ENCODE measurements at regions not wholly inside any gene's neighbourhood (a gene's known extent, or its start where the extent isn't known, plus 50 kb on each side); places are given as distances from the start of the nearest gene placed in this dataset.

DNA sequence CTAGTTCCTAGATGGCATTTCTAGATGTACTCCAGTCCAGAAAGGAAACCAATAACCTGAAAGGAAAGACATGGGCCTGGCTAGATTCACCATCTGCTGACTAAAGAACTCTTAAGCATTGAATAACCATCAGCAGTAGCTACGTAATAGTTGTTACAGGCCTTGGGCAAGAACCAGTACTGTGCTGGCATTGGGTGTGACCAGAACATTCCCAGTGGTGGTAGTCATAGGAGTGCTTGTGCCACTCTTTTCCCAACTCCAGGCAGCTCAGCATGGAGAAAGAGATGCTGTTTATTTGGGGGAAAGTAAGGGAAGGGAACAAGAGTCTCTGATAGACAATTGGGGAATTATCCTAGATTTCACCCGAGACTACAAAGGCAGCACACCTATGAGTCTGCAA, 333.3 kb downstream of the SLC16A7 start:
- no peak for DNase-seq

DNA sequence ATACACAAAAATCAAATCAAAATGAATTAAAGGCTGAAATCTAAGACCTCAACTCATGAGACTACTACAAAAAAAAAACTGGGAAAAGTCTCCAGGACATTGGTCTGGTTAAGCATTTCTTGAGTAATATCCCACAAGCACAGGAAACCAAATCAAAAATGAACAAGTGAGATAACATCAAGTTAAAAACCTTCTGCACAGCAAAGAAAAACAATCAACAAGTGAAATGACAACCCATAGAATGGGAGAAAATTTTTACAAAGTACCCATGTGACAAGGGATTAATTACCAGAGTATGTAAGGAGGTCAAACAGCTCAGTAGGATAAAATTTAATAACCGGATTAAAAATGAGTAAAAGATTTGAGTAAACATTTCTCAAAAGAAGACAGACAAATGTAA, 338.7 kb downstream of the SLC16A7 start:
- no peak for DNase-seq

DNA sequence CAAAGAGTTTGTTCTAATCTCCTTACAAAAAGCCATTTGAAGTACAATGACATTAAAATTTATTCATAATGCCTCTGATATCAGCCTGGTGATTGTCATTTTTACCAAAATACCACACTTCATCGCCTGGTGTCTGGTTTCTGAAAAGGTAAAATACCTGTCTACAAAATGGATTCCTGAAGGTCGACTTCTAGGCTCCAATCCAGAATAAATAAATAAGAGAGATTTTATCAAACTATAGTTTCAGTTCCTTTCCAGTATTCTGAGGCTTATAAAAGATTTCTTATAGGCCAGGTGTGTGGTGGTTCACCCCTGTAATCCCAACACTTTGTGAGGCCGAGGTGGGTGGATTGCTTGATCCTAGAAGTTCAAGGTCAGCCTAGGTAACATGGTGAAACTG, 340.7 kb downstream of the SLC16A7 start:
- no peak for DNase-seq

DNA sequence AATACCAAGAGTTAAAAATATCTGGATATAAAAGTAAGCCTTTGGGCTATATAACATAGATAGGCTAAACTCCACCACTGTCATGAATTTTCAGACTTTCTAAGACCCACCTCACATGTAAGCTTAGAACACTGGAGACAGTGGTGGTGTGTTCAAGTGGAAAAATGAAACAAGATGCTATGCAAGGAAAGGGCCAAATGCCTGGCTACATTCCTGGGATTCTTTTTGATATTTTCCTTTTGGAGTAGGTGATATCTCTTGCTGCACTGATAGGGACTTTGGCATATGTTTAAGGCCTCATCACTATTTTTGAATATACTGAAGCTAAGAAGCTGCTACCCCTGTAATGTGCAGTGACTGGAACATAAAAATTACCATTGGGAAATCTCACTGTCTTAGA, 341.3 kb downstream of the SLC16A7 start:
- DNase-seq: no peak

DNA sequence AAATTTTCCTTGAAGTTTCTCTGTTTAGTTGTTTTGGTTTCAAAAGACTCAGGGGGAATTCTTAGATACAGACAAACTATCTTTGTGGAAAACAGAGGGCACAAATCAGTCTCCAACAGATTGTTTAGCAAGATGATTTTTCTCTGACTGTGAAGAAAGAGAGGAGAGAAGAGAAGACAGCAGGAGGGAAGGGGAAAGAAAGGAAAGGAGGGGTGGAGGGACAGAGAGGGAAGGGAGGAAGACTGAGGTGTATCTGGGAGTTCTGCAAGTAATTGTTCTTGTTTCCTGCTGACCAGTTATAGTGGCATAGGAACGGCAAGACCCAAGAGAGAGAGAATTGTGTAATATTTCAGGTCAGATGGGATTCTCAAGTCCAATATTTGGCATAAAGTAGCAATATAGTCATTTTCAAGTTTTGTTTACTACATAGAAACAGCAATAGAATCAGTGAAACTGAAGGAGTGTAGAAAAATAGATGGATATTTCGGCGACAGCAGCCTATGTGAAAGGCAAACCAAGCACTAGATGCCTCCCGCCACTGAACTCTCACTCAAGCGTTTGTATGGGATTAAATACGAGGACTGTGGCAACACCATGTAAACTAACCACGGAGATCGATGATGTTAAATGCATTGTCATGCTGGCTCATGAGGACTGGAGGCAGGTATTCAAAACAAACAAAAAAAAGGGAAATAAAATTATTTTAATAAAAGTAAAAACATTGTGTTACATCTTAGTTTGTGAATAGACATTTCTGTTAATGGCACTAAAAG, 342.5 kb downstream of the SLC16A7 start:
- no peak for DNase-seq

DNA sequence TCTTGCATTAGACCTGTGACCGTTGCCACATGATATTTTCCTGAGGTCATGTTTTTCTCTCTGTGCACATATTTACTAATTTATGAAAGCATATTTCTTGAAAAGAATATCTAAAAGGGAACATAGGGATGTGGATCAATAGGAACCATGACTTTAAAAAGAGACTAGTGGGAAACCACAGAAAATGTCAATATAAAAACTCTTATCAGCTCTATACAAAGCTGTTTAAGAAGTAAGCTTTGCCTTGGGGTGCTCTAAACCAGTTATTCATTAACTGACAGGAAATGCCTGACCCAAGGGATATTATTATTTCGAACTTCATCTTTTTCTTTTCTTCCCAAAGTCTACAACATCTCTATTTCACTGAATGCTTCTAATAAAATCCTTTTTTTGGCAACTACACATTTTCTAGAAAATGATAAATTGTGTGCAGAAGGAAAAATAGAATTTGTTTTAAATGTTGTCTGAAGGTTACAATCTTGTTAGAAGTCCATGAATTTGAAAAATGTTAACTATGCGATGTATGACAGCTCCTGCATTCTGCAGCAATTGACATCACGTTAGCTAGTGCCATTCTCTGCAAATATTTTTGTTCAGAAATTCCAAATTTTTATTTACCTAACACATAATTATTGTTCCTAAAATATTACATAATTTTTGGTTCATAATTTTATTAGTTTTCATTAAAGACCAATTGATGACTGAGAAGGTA, 345.0 kb downstream of the SLC16A7 start:
- DNase-seq: no peak

DNA sequence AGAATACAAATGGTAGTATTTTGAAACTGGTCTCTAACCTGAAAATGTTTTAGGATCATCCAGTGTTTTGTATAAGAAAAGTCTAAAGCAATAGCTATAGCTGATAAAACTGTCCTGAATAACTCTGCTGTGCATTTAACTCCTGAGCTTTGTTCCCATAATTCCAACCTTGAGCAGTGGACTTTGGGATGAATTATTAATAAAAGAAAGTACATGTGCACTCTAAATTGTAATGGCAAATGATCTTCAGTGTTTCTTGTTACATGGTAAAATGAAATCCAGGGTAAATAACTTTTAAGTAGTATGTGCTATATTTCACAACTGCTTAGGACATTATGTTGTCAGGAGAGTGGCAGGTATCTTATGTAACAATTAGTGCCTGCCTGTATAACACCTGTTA, 345.6 kb downstream of the SLC16A7 start:
- DNase-seq: no peak

DNA sequence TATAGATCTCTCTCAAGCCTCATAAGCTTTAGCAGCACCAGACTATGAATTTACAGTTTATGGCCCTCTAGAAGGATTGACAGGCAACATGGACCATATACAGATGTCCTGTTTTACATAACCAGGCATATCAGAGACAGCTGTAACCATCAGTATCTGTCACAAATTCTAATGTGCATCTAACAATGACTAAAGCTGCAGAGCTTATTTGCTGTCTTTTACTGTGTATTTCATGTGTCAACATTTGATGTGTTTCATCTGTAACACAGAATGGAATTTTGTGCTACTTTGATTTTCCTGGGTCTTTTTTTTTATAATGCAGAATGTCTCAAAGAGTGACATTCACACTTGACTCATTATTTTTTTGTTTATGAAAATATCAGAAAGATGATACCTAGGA, 348.3 kb downstream of the SLC16A7 start:
- no peak for DNase-seq

DNA sequence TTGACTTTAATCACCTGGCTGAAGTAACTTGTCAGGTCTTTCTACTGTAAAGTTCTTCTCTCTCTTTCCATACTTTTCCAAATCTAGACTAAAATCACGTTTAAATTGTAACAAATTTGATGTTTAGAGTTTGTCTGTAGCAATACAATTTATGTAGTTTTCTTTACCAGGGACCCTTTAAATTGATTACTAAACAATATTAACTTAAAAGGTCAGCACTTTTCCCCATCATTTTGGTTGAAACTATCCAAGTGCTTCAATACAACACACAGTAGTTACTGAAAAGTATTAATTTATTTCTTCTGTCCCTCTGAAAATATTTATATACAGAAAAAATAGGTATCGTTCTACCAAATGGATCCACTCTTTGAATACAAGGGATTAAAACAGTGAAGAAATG, 350.8 kb downstream of the SLC16A7 start:
- no peak for DNase-seq

DNA sequence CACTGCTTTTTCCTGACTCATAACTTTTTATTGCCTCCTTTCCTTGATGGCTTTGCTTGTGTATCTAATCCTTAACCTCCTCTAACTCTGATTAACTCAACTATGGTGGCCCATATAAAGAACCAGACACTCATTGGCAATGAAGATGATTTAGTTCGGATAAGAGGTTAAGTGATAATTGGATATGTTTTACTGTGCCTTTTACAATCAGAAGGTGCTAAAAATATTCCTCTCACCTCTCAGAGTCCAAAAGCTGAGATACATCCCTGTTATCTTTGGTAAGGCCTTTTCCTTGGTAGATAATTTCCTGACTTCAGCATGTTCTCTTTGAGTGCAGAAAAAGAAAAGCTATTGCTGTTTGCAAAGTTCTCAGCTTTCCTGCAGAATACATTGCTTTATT, 367.7 kb downstream of the SLC16A7 start:
- DNase-seq: no peak

DNA sequence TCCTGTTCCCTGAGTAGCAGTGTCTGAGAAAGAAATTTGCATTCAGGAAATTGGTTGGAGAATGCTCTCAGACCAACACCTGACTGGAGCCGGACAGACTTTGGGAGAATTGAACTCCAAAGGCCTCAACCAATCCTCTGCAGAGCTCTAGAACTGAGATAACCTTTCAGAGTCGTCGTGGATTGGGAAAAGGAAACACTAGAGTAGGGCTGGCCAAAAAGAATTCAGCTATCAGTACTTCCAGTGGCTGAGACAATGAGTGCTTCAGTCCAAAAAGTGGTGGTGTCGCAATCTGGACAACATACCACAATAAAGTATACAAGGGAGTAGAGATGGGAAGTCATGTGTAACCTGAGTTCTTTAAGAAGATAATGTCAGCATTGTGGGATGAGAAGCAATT, 377.1 kb downstream of the SLC16A7 start:
- DNase-seq: no peak

DNA sequence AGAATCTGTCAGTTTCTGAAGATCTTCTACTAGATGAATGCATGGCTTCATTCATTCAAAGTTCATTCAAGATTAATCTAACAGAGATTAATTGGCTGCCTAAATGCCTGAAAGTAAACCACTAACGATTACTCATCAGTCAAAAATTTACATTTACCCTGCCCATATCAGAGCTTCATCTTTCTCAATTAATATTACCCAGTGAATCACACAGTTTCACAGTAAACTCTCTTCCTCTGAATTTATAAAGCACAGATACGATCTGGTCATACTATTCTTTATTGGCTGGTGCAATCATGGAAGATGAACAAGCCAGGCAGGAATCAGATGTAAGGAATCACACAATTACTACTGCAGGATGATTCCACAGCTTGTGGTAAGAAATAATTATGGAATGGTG, 377.7 kb downstream of the SLC16A7 start:
- DNase-seq: no peak

DNA sequence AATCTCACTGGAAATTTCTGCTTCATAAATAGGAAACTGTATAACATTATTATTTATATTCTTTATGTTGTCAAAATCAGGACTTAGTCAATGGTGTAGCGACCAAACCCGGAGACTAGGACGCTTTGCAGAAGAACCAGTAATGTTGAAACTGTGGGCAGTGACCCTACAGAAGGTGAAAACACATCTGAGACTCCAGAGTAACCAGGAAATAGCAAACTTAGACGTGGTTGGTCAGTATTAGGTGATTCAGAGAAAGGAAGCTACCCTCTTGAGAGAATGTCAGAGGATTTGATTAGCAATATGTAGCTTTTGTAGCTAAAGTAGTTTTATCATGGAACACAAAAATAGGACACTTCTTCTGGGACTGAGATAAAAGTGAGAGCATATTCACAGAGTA, 381.9 kb downstream of the SLC16A7 start:
- no peak for DNase-seq

DNA sequence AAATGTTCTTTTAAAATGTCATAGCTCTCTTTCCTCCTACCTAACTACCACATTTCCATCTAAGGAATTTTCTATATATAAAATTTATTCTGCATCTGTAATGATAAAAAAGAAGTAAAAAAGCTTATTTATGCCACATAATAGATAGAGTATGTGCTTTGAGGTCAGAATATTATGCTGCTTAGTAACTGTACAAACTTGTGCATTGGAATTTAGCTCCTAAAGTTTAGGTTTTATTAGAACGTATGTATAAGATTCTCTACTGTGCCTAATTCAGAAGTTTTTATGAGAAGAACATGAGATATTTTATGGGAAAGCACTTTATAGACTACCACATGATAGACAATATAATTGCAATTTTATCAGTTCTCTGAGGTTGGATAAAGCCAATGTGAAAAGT, 384.6 kb downstream of the SLC16A7 start:
- DNase-seq: no peak

DNA sequence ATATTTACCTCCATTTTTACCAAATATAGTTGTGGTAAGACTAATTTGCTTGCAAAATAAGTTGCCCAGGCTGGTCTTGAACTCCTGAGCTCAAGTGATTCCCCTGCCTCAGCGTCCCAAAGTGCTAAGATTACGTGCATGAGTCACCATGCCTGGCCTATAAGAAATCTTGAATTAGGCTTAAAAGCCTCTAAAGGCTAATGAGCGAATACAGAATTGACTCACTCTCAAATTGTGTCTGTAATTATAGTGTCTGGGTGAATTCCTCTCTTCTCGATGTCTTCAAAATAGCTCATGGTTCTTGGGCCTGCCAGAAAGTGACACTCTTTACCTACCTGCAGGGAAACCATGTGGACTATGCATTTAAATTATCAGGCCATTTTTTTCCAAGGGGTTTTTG, 403.5 kb downstream of the SLC16A7 start:
- DNase-seq: no peak

DNA sequence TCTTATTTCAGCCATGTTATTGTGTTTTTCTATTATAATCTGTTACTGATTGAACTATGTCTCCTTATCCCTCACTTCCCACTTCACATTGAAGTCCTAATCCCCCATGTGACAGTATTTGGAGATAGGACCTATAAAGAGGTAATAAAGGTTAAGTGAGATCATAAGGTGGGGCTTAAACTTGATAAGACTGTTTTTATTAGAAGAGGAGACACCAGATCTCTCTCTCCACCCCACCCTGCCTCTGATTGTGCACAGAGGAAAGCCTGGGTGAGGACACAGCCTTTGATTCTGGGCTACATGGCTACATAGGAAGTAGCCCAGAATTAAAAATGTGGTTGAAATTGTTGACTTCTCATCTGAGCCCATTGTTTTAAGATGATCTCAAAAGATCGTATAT, 414.7 kb downstream of the SLC16A7 start:
- no peak for DNase-seq

DNA sequence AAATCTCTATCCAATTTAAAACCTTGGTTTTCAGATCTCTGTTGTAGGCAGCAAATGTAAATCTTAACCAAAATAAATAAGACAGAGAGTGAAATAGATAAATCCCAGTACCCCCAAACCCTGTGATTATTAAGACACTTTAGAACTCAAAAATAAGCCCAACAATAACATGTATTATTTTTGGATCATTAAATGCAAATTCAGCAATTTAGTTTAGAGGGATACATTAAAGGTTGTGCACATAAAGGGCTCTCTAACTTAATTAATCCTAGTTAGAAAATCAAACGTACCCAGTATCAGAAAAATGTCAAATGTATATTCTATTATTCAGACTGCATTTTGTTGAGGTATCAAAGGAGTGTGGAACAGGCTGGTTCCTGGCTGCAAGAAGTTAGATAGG, 416.8 kb downstream of the SLC16A7 start:
- DNase-seq: no peak

DNA sequence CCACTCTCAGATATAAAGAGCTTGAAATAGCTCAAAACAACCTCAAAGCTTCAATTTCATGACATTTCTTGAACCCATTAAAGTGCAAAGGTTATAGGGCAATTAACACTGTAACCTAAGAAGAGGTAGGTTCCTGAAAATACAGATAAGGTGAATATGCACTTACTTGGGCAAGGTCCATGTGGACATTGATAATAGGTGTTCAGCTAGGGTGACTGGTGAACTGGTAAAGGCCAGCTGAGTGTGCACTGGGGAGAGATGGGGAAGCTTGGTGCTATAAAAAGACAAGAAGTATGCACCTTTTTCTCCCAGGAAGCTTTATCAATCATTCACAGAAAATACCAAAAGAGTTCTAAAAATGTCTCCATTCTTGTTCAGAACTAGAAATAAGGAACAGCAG, 418.6 kb downstream of the SLC16A7 start:
- DNase-seq: no peak

DNA sequence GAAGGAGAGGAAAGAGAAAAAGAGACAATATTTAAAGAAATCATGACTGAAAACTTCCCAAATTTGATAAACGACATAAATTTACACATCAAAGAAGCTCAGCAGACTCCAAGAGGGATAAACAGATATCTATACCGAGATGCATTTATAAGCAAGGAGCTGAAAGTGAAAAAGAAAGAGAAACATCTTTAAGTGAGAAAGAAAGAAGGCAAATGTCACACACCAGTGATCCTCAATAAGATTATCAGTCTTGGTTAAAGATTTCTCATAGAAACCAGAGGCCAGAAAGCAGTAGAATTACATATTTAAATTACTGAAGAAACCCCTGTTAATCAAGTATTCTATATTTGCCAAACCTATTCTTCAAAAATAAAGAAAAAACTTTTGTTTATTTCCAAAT, 424.2 kb downstream of the SLC16A7 start:
- no peak for DNase-seq

DNA sequence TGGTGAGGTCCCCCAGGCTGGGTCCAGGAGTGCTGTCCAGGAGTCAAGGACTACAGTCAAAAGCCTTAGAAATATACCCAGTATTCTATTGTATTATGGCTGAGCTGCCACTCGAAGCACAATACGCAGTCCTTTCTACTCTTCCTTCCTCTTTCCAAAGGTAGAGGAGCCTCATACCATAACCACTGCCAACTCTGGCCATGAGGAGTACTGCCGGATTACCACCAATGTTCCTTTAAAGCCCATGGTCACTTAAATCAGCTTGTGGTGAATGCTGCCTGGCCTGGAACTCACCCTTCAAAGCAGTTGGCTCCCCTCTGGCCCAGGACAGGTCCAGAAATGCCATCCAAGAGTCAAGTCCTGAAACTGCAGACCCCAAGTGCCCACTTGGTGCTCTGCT, 425.4 kb downstream of the SLC16A7 start:
- no peak for DNase-seq

DNA sequence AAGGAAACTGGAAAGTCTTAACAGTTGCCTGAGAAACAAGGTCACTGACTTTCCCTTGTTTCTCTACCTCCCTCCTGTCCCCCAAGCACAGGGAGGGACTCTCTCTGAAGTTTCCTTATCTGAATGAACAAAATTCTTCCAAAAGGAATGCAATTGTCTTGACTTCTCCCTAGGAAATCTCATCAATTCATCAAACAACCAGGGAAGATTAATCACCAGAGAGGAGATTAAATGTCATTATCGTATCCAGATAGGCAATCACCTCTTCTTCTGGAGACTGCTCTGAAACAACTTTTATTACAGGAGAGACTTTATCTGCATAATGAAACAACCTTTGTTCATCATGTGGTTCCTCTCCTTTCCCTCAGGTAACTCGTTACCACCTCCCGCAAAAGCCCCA, 431.4 kb downstream of the SLC16A7 start:
- DNase-seq: no peak

DNA sequence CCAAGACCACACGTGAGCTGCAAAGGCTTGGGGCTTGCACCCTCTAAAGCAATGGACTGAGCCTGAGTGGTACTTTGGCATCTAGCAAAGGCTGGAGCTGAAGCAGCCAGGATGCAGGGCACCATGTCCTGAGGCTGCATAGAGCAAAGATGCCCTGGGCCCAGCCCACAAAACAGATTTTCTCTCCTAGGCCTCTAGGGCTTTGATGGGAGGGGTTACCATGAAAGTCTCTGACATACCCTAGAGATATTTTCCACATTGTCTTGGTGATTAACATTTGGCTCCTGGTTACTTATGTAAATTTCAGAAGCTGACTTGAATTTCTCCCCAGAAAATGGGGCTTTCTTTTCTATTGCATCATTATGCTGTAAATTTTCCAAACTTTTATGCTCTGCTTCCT, 438.3 kb downstream of the SLC16A7 start:
- DNase-seq: no peak

DNA sequence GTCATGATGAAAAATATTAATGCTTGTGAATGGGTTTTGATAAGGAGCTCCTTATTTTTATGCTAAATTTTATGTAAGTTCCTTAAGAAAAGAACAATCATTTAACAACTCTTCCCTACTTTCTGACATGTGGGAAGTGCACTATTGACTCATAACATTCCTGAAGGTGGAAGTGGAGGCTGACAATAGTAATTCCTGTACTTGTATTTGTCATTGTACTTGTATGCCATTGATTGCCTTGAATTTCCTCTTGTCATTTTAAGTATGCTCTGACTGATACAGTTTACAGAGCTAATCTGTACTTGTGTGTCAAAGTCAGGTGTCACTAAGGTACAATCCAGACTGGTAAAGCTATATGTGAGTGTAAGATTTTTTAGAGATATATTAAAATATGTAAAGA, 440.0 kb downstream of the SLC16A7 start:
- DNase-seq: no peak

DNA sequence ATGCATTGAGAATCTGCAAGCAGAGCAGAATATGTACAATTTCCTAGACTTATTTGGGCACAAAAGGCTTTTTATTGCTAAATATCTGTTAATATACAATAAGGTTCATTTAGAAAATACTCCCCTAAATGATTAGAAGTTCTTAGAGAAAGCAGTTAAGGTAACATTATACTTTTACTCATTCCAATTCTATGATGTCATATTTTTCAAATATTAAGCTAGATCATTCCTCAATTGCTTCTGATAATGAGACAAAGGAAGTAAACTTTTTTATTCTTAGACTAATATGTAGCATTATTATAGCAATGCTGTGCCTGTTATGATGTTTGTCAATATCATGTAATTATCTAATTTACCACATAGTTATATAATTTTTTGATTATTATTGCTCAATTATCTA, 447.0 kb downstream of the SLC16A7 start:
- DNase-seq: no peak

DNA sequence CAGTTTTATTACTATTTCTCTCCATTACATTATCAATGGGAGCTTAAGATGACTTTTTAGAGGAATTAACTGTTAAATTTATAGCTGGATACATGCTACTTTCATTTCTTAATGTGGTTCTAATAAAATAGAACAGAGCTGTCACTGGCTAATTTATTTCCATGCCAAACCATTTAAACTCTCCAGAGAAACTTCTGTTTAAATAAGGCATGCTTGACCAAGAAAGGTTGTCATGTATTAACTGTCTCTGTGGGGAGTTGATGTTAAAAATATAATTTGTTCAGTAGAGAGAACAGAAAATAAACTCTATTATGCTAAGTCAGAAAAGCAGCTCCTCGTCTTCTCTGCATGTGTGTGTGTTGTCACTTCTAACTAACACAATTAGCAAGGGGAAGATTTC, 447.4 kb downstream of the SLC16A7 start:
- no peak for DNase-seq

All from NCI-H187 (cell line).